ENCODE measurements at regions not wholly inside any gene's neighbourhood (a gene's known extent, or its start where the extent isn't known, plus 50 kb on each side); places are given as distances from the start of the nearest gene placed in this dataset.

DNA sequence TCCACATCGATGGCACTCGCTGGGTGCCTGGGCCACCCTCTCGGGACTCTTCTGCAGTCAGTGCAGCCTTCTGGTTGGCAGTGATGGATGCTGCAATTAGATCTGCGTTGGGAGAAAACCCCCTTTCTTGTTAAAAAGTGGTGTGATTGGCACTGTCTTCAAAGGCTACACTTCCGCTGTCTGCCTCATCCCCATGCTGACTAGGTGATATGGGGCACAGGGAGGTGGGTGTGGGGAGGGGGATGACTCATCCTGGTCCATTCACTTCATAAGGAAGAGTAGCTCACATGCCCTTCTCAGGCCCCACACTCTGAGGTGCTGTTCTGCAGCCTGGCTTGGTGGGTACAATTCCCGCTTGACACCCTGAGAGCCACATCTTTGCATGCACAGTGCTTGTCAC is 77.4 kb downstream of the THNSL2 start:
- Mint-ChIP-seq H3K4me1 (ENCODE audit: unreplicated experiment) (no peaks in the 10 kb centered on the region), H3K36me3 (ENCODE audit: low read depth, unreplicated experiment) (peaks cover 4% of the 10 kb centered on the region), H3K27ac (ENCODE audit: unreplicated experiment) (no peak overlapping the region), H3K4me3 (ENCODE audit: unreplicated experiment) (no peak overlapping the region), H3K9me3 (ENCODE audit: unreplicated experiment) (peaks cover 7% of the 10 kb centered on the region), H3K27me3 (ENCODE audit: unreplicated experiment) (peaks cover 2% of the 10 kb centered on the region)
- no peak for DNase-seq (ENCODE audit: low spot score)
- TF ChIP-seq CTCF (IDR thresholded peaks at IDR 0.05; ENCODE audit: unreplicated experiment): no peak

GRCh38 chr2:88245109-88245508 is 75.0 kb downstream of the THNSL2 start:
- Mint-ChIP-seq H3K4me3 (ENCODE audit: unreplicated experiment) (no peak overlapping the region), H3K9me3 (ENCODE audit: unreplicated experiment) (peaks cover 7% of the 10 kb centered on the region), H3K27ac (ENCODE audit: unreplicated experiment) (no peak overlapping the region), H3K4me1 (ENCODE audit: unreplicated experiment) (no peaks in the 10 kb centered on the region), H3K36me3 (ENCODE audit: low read depth, unreplicated experiment) (peaks cover 4% of the 10 kb centered on the region), H3K27me3 (ENCODE audit: unreplicated experiment) (peaks cover 2% of the 10 kb centered on the region)
- DNase-seq (ENCODE audit: low spot score): no peak
- TF ChIP-seq CTCF (IDR thresholded peaks at IDR 0.05; ENCODE audit: unreplicated experiment): no peak

DNA sequence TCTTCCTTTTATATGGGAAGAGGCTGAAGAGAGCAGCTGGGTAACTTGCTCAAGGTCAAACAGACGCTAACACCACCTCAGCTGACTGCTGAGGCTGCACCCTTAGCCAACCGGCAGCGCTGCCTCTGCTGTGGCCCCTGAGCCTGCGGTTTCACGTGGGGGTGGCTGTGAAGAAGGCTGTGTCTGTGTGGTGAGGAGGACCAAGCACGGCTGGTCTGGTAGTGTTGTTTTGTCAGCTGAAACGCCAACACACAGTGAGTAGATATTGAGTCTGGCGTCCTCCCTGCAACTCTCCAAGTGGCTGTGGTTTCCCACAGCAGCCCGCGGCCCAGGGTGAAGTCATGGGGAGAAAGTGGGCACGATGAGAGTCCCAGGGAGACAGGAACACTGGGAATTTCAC is 69.6 kb downstream of the THNSL2 start:
- DNase-seq (ENCODE audit: low spot score): no peak
- no peak for TF ChIP-seq CTCF (IDR thresholded peaks at IDR 0.05; ENCODE audit: unreplicated experiment)
- H3K27ac Mint-ChIP-seq (ENCODE audit: unreplicated experiment): no peak overlapping the region
- no peaks in the 10 kb centered on the region for H3K4me1 Mint-ChIP-seq (ENCODE audit: unreplicated experiment)
- peaks cover 4% of the 10 kb centered on the region for H3K36me3 Mint-ChIP-seq (ENCODE audit: low read depth, unreplicated experiment)
- peaks cover 6% of the 10 kb centered on the region for H3K9me3 Mint-ChIP-seq (ENCODE audit: unreplicated experiment)
- no peak overlapping the region for H3K4me3 Mint-ChIP-seq (ENCODE audit: unreplicated experiment)
- H3K27me3 Mint-ChIP-seq (ENCODE audit: unreplicated experiment): peaks cover 3% of the 10 kb centered on the region

DNA sequence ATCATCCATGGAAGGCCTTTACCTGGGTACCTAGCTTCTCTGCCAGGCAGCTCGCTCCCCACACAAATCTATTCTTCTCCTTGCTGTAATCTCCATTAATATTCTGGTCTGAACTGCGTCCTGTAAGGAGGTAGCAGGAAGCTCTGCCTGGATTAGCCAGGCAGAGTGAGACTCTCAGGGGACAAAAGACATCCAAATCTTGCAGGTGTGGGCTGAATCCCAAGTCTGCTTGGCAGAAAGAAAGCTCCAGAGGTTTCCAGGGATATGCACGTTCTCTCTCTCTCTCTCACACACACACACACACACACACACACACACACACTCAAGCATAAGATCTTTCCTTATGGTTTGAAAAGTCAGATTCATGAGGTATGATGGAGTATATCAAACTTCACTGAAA is 66.5 kb downstream of the THNSL2 start:
- Mint-ChIP-seq H3K9me3 (ENCODE audit: unreplicated experiment) (no peaks in the 10 kb centered on the region), H3K27me3 (ENCODE audit: unreplicated experiment) (peaks cover 3% of the 10 kb centered on the region), H3K36me3 (ENCODE audit: low read depth, unreplicated experiment) (no peaks in the 10 kb centered on the region), H3K4me1 (ENCODE audit: unreplicated experiment) (no peaks in the 10 kb centered on the region), H3K4me3 (ENCODE audit: unreplicated experiment) (no peak overlapping the region), H3K27ac (ENCODE audit: unreplicated experiment) (no peak overlapping the region)
- no peak for TF ChIP-seq CTCF (IDR thresholded peaks at IDR 0.05; ENCODE audit: unreplicated experiment)
- DNase-seq (ENCODE audit: low spot score): no peak
